CD14-positive monocyte (primary cell): ENCODE measurements at regions not wholly inside any gene's neighbourhood (a gene's known extent, or its start where the extent isn't known, plus 50 kb on each side); places are given as distances from the start of the nearest gene placed in this dataset.

Source experiments
- DNase-seq, 3 donors: peaks; one replicate each; pipeline ENCODE4 v3.0.0-alpha.2; 2011 to 2022
- H2AFZ ChIP-seq: 2 replicates; pipeline ENCODE4 v1.6.0; 2012; ENCODE audit warnings: mild to moderate bottlenecking, low read depth, low read length, inconsistent platforms; ENCODE audit not compliant: insufficient read depth, poor library complexity, severe bottlenecking
- H3K27ac ChIP-seq, 2 donors: 1 replicate in 1 of 2; 2 replicates in 1 of 2; pipeline ENCODE4 v1.5.1; 2012 to 2013; ENCODE audit warnings: low read length in 2 of 2, control low read depth in 1 of 2, inconsistent platforms in 1 of 2, low read depth in 1 of 2, mild to moderate bottlenecking in 1 of 2
- H3K27me3 ChIP-seq, 2 donors: one replicate each; pipeline versions ENCODE4 v1.6.0 to v1.6.1; 2011 to 2013; ENCODE audit warnings: low read length in 2 of 2; ENCODE audit not compliant: control insufficient read depth in 2 of 2, insufficient read depth in 2 of 2
- H3K36me3 ChIP-seq, 2 donors: replicated peaks in 1 of 2; 1 replicate in 1 of 2; 2 replicates in 1 of 2; pipeline versions ENCODE4 v1.5.1 to v1.6.1; 2012 to 2013; ENCODE audit warnings: low read length in 2 of 2, control low read depth in 1 of 2, inconsistent platforms in 1 of 2, mild to moderate bottlenecking in 1 of 2; ENCODE audit not compliant: insufficient read depth in 2 of 2, control insufficient read depth in 1 of 2
- H3K4me1 ChIP-seq, 2 donors: 1 replicate in 1 of 2; 2 replicates in 1 of 2; pipeline versions ENCODE4 v1.5.1 to v1.6.1; 2012 to 2013; ENCODE audit warnings: low read length in 2 of 2, control low read depth in 1 of 2, inconsistent platforms in 1 of 2, mild to moderate bottlenecking in 1 of 2, moderate library complexity in 1 of 2; ENCODE audit not compliant: insufficient read depth in 2 of 2, control insufficient read depth in 1 of 2
- H3K4me2 ChIP-seq: replicated peaks from 2 replicates; pipeline ENCODE3; 2012; ENCODE audit warnings: low read length, moderate library complexity, mild to moderate bottlenecking; ENCODE audit not compliant: poor library complexity, severe bottlenecking; ENCODE audit errors: extremely low read depth
- H3K4me3 ChIP-seq, 3 experiments: fragments of 200-600 bp in 1 of 3; sonication (generic) in 1 of 3; replicated peaks in 1 of 3; 1 replicate in 2 of 3; 2 replicates in 1 of 3; pipeline ENCODE4 v1.5.1; 2011 to 2013; ENCODE audit warnings: low read length in 3 of 3, mild to moderate bottlenecking in 3 of 3, control low read depth in 2 of 3, low read depth in 2 of 3, inconsistent platforms in 1 of 3, moderate library complexity in 1 of 3
- H3K79me2 ChIP-seq: 2 replicates; pipeline ENCODE4 v1.6.0; 2012; ENCODE audit warnings: mild to moderate bottlenecking, control low read depth, inconsistent platforms, low read length, moderate library complexity; ENCODE audit not compliant: insufficient read depth
- H3K9ac ChIP-seq: 2 replicates; pipeline ENCODE4 v1.6.0; 2017; ENCODE audit warnings: low read length, mild to moderate bottlenecking; ENCODE audit not compliant: insufficient read depth, poor library complexity, severe bottlenecking
- H3K9me3 ChIP-seq, 2 donors: replicated peaks in 1 of 2; 1 replicate in 1 of 2; 2 replicates in 1 of 2; pipeline versions ENCODE4 v1.5.1 to v1.6.1; 2012 to 2013; ENCODE audit warnings: low read length in 2 of 2, control low read depth in 1 of 2; ENCODE audit not compliant: control insufficient read depth in 1 of 2, insufficient read depth in 1 of 2
- H4K20me1 ChIP-seq: 2 replicates; pipeline ENCODE4 v1.6.0; 2012; ENCODE audit warnings: mild to moderate bottlenecking, low read length, control low read depth, moderate library complexity; ENCODE audit not compliant: insufficient read depth
- H3K27ac Mint-ChIP-seq, 7 donors: one replicate each; pipeline ENCODE4 v1.8.0; 2020; ENCODE audit warnings: mild to moderate bottlenecking in 7 of 7, mixed read lengths in 7 of 7, moderate library complexity in 6 of 7, inconsistent platforms in 2 of 7
- H3K27me3 Mint-ChIP-seq, 3 donors: one replicate each; pipeline ENCODE4 v1.8.0; 2021 to 2022; ENCODE audit warnings: low read depth in 3 of 3, mild to moderate bottlenecking in 3 of 3, mixed read lengths in 3 of 3, moderate library complexity in 3 of 3, inconsistent platforms in 1 of 3
- H3K36me3 Mint-ChIP-seq, 2 donors: one replicate each; pipeline ENCODE4 v1.8.0; 2020; ENCODE audit warnings: mixed read lengths in 2 of 2, inconsistent platforms in 1 of 2, mild to moderate bottlenecking in 1 of 2
- H3K4me1 Mint-ChIP-seq: one replicate; pipeline ENCODE4 v1.8.0; 2020; ENCODE audit warnings: mild to moderate bottlenecking, mixed read lengths
- H3K4me3 Mint-ChIP-seq, 2 donors: one replicate each; pipeline ENCODE4 v1.8.0; 2020; ENCODE audit warnings: mild to moderate bottlenecking in 2 of 2, mixed read lengths in 2 of 2, moderate library complexity in 1 of 2
- H3K9me3 Mint-ChIP-seq, 7 donors: one replicate each; pipeline ENCODE4 v1.8.0; 2020 to 2022; ENCODE audit warnings: mixed read lengths in 7 of 7, mild to moderate bottlenecking in 6 of 7, moderate library complexity in 6 of 7, inconsistent platforms in 2 of 7
- CTCF ChIP-seq: fragments of 200-600 bp; IDR thresholded peaks from one replicate; pipeline ENCODE4 v1.8.0; 2022; ENCODE audit warnings: antibody characterized with exemption, mild to moderate bottlenecking
- WGBS: methylation state at CpG from one replicate; pipeline ENCODE4 v1.1.5; 2013; ENCODE audit warnings: missing lambda C conversion rate; ENCODE audit not compliant: insufficient coverage; 5-methylcytosine and 5-hydroxymethylcytosine counted together
- intact Hi-C, 2 donors: fragments of 100-400 bp; cut with micrococcal nuclease; formaldehyde crosslinking; loops; one replicate each; pipeline versions ENCODE4 v1.15.0 to v1.15.1; 2023

DNA sequence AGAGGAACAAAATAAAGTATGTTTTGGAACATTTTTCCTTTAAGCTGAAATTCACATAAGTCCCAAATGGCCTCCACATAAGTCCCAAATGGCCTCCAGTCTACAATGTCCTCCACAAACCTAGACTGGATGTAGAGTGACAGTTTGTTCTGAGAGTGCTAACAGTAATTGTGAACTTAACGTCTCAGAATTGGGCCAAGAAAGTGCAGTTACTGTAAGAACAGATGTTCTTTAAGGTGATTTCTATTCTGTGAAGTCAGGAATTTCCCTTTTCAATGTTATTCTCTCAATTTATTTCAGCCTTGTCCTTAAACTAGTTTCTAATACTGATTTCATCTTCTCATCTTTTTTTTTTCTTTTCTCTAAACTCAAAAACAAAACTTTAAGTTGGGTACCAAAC lies 188.7 kb upstream of the SEMA3E start:
- H3K4me2 ChIP-seq, result no peak overlapping the region
- no peak overlapping the region for H3K27ac Mint-ChIP-seq

DNA sequence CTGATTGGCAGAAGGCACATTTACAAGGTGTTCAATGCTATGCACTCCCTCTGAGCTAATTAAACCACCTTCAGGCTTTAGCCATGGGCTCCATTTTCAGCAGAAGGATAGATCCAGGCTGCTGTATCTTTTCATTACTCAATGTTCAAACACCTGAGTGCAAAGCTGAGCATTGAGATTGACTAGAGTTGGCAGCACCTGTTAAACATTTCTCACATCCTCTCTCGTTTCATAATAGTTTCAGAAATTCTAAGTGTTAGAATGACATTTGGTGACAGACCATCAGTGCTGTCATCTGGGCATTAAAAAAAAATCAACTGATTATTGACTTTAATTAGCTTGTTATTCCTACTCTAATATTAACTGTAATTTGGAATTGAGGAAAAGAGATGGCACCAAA lies 187.1 kb upstream of the SEMA3E start:
- H3K27me3 Mint-ChIP-seq, result no peaks in the 10 kb centered on the region
- DNase-seq, result no peak
- no peak overlapping the region for H3K4me2 ChIP-seq
- H3K27ac Mint-ChIP-seq, result no peak overlapping the region
- H3K27me3 ChIP-seq, result no peaks in the 10 kb centered on the region
- WGBS, result no CpG with 5 or more reads among the region's 1 CpG
- H3K27ac ChIP-seq, result no peak overlapping the region
- H3K4me1 ChIP-seq, result no peaks in the 10 kb centered on the region
- H3K79me2 ChIP-seq, result no peaks in the 10 kb centered on the region
- TF ChIP-seq CTCF, result no peak
- H3K4me3 ChIP-seq, result no peak overlapping the region
- intact Hi-C loops, result no loop called here
- no peaks in the 10 kb centered on the region for H3K4me1 Mint-ChIP-seq
- H3K4me3 Mint-ChIP-seq, result no peak overlapping the region
- H4K20me1 ChIP-seq, result no peaks in the 10 kb centered on the region
- no peak overlapping the region for H2AFZ ChIP-seq
- no peak overlapping the region for H3K9ac ChIP-seq
- H3K36me3 Mint-ChIP-seq, result no peaks in the 10 kb centered on the region
- H3K9me3 Mint-ChIP-seq, result peaks cover 0 to 2% (median 0%) of the 10 kb centered on the region in 7 donors
- no peaks in the 10 kb centered on the region for H3K9me3 ChIP-seq
- no peaks in the 10 kb centered on the region for H3K36me3 ChIP-seq

More for the DNA sequence above, 188.7 kb upstream of the SEMA3E start:
- H4K20me1 ChIP-seq, result no peaks in the 10 kb centered on the region
- Mint-ChIP-seq H3K4me1 (no peaks in the 10 kb centered on the region), H3K36me3 (no peaks in the 10 kb centered on the region), H3K27me3 (no peaks in the 10 kb centered on the region), H3K9me3 (peaks cover 0 to 2% (median 0%) of the 10 kb centered on the region in 7 donors), H3K4me3 (no peak overlapping the region)
- H3K79me2 ChIP-seq, result no peaks in the 10 kb centered on the region
- WGBS, result no CpG with 5 or more reads among the region's 1 CpG
- H3K9ac ChIP-seq, result no peak overlapping the region
- no peaks in the 10 kb centered on the region for H3K9me3 ChIP-seq
- H3K27me3 ChIP-seq, result no peaks in the 10 kb centered on the region
- no peak for TF ChIP-seq CTCF
- no peak for DNase-seq
- H3K36me3 ChIP-seq, result no peaks in the 10 kb centered on the region
- no peak overlapping the region for H3K4me3 ChIP-seq
- H2AFZ ChIP-seq, result no peak overlapping the region
- no peak overlapping the region for H3K27ac ChIP-seq
- intact Hi-C loops, result no loop called here
- no peaks in the 10 kb centered on the region for H3K4me1 ChIP-seq
